ENCODE measurements at regions not wholly inside any gene's neighbourhood (a gene's known extent, or its start where the extent isn't known, plus 50 kb on each side); places are given as distances from the start of the nearest gene placed in this dataset.

GRCh38 chr14:60349663-60350365 lies 100.8 kb downstream of the PPM1A start:
- peak; percentile 31 for DNase-seq

DNA sequence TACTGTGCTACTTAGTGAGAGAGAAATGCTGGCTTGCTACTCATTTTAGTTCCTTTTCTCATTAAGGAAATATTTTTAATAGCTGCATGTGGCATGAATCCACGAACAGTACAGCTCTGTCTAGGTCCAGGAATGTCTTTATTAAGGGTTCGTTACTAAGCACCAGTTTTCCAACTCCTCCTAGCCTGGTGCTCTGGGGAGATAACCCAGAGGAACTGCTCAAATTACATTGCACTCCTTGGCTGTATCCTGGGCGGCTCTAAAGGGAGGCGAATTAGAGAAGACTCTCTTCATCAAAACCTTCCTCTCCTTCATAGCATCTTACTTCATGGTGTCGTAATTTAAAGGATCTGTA lies 101.3 kb downstream of the PPM1A start:
- DNase-seq, result no peak

GRCh38 chr14:60353420-60353819 lies 104.4 kb downstream of the PPM1A start:
- no peak for DNase-seq

- no peak for DNase-seq
Measured at GRCh38 chr14:60355768-60356167, 106.7 kb downstream of the PPM1A start.

DNA sequence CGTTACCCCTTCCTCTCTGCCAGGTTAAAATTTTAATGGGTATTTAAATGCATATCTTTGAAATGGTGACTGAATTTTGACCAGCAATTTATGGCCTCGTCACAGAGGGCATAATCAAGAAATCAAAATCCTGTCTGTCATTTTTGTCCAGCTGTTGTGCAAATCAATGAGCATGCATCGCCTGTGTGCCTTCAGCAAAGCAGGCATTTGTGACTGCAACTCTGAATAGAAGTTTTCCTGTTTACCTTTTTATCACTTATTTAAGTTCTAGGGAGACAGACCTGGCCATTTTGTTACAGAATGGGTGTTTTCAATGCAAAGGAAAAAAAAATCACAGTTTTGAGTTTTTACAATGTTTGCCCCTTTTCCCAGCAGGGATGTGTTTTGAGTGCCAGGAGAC lies 107.4 kb downstream of the PPM1A start:
- no peak for DNase-seq

DNA sequence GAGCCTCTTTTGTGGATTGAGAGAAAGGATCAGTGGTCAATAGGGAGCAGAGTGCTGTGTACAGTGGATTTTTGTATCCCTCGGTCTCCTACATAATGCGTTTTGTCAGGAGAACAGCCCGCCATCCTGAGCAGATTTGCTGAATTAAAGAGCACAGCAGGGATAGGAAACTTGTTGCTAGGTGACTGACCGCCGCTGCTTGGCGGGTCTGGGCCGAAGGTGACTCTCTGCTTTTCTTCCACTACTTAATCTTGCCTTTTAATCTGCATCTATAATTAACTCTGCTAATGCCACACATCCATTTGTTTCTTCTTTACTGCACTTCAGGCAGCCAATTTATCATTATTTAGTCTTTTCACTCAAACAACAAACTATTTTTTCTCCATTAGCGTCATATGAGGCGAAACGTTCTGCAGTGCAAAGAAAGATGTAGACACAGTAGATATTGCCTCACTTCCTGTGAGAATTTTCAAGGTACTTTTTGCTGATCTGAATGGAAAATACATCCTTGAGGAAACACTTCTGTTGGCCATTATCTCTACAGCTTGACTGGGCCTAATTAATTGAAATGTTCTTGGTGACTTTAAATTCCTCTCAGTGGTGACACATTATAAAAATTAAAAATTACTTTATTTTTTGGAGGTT lies 108.0 kb downstream of the PPM1A start:
- DNase-seq, result no peak

DNA sequence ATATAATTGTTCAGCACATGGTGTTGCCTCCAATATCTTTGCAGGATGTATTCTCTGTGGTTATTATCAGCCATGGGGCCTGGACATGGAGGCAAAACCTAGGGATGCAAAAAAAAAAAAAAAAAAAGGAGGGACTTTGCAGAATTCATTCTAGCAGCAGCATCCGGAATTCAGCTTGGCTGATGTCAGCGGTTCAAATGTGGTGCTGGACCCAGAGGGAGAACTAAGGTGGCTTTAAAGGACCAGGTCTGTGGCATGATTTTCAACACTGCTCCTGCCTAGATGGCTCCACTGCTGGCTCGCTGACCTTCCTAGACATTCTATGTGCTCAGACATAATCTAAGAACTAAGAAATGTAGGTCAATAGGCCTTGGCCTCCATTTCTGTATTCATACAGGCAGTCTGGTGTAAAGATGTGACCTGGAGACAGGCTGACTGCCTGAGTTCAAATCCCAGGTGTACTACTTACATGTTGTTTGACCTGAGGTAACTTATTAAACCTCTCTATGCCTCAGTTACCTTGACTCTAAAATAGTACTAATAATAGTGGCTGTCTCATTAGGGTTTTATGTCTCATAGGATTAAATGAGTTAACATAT lies 108.6 kb downstream of the PPM1A start:
- DNase-seq, result no peak

- no peak for DNase-seq
Measured at GRCh38 chr14:60363275-60363674, 114.3 kb downstream of the PPM1A start.

DNA sequence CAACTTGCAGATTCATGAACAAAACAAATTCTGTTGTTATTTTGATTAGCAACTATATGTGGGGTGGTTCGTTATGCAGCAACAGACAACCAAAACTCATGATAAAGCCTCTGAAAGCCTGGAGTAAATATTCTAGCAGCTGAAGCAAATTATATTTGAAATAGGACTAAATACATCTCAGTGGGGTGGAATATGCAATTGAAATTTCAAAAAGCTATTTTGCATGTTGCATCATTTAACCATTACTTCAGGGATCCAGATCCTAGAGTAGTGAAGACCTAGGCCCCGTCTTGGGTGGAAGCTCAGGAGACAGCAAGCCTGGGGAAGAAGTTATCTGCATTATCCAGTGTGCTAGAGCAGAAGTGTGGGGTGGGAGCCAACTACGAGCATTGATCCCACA lies 114.7 kb downstream of the PPM1A start:
- no peak for DNase-seq

DNA sequence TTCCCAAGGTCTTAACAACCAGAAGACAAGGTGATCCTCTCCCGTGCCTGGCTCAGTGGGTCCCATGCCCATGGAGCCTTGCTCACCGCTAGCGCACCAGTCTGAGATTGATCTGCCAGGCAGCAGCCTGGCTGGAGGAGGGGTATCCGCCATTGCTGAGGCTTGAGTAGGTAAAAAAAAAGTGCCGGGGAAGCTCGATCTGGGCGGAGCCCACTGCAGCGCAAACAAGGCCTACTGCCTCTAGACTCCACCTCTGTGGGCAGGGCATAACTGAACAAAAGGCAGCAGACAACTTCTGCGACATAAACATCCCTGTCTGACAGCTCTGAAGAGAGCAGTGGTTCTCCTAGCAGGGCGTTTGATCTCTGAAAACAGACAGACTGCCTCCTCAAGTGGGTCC lies 104.0 kb downstream of the C14orf39 start:
- no peak for DNase-seq
